SK-N-SH (cell line): ENCODE measurements at regions not wholly inside any gene's neighbourhood (a gene's known extent, or its start where the extent isn't known, plus 50 kb on each side); places are given as distances from the start of the nearest gene placed in this dataset.

Source experiments
- CTCF ChIA-PET: fragments of 300-600, 350-600 bp; formaldehyde crosslinking; extraction: SDS; loops from one replicate; lab custom pipeline; 2021; lab: Yijun Ruan, JAX
- POLR2A ChIA-PET: fragments of 350-600 bp; sonication (Branson Sonifier 250); formaldehyde crosslinking; extraction: SDS; loops from one replicate; lab custom pipeline; 2020; ENCODE audit warnings: antibody characterized with exemption, inconsistent platforms; lab: Yijun Ruan, JAX
- DNase-seq: peaks from one replicate; pipeline ENCODE4 v3.0.0; 2012
- H2AFZ ChIP-seq: fragments of 200-600 bp; sonication (generic); 2 replicates; pipeline ENCODE4 v1.8.1; 2016; ENCODE audit warnings: antibody characterized with exemption, mild to moderate bottlenecking, low read depth
- H3F3A ChIP-seq: fragments of 200-600 bp; sonication (generic); replicated peaks from 2 replicates; pipeline ENCODE3; 2016; ENCODE audit warnings: antibody characterized with exemption, mild to moderate bottlenecking; ENCODE audit not compliant: insufficient read depth
- H3K27ac ChIP-seq, 2 experiments: fragments of 200-500 bp in 1 of 2; fragments of 200-600 bp in 1 of 2; sonication (Bioruptor generic) in 1 of 2; sonication (generic), shearing (Covaris generic) in 1 of 2; 2 replicates each; pipeline versions ENCODE4 v1.5.1 to v1.6.1; 2014 to 2016; ENCODE audit warnings: low read depth in 2 of 2, inconsistent platforms in 1 of 2, low read length in 1 of 2, mild to moderate bottlenecking in 1 of 2, mixed read lengths in 1 of 2
- H3K27me3 ChIP-seq: fragments of 200-600 bp; sonication (generic), shearing (Covaris generic); 2 replicates; pipeline ENCODE4 v1.6.1; 2016; ENCODE audit warnings: mixed run types; ENCODE audit not compliant: insufficient read depth
- H3K36me3 ChIP-seq, 2 experiments: fragments of 200-500 bp in 1 of 2; fragments of 200-600 bp in 1 of 2; sonication (Bioruptor generic) in 1 of 2; sonication (generic) in 1 of 2; replicated peaks in 1 of 2; 2 replicates each; pipeline versions ENCODE3 to v1.5.1; 2014 to 2016; ENCODE audit warnings: low read length in 1 of 2, mild to moderate bottlenecking in 1 of 2; ENCODE audit not compliant: insufficient read depth in 2 of 2, control insufficient read depth in 1 of 2
- H3K4me1 ChIP-seq, 2 experiments: fragments of 200-500 bp in 1 of 2; fragments of 200-600 bp in 1 of 2; sonication (Bioruptor generic) in 1 of 2; sonication (generic), shearing (Covaris generic) in 1 of 2; 2 replicates each; pipeline versions ENCODE4 v1.5.1 to v1.6.1; 2014 to 2016; ENCODE audit warnings: low read depth in 1 of 2, low read length in 1 of 2, mixed run types in 1 of 2; ENCODE audit not compliant: insufficient read depth in 2 of 2, control insufficient read depth in 1 of 2
- H3K4me2 ChIP-seq: fragments of 200-600 bp; sonication (generic), shearing (Covaris generic); 2 replicates; pipeline ENCODE4 v1.6.1; 2017; ENCODE audit warnings: mixed run types
- H3K4me3 ChIP-seq, 2 experiments: fragments of 200-500 bp in 1 of 2; fragments of 200-600 bp in 1 of 2; sonication (Bioruptor generic) in 1 of 2; sonication (generic), shearing (Covaris generic) in 1 of 2; 2 replicates each; pipeline versions ENCODE4 v1.5.1 to v1.8.1; 2014 to 2016; ENCODE audit warnings: low read depth in 2 of 2, inconsistent platforms in 1 of 2, low read length in 1 of 2, mild to moderate bottlenecking in 1 of 2, mixed read lengths in 1 of 2, moderate library complexity in 1 of 2
- H3K79me2 ChIP-seq: fragments of 200-600 bp; sonication (generic); 2 replicates; pipeline ENCODE4 v1.8.1; 2017; ENCODE audit warnings: mild to moderate bottlenecking; ENCODE audit not compliant: insufficient read depth
- H3K9ac ChIP-seq: fragments of 200-600 bp; sonication (generic); 2 replicates; pipeline ENCODE4 v1.6.1; 2017; ENCODE audit warnings: mixed run types
- H3K9me2 ChIP-seq: fragments of 200-600 bp; sonication (generic); 2 replicates; pipeline ENCODE4 v1.6.1; 2017; ENCODE audit warnings: mixed run types
- H3K9me3 ChIP-seq: fragments of 200-600 bp; sonication (generic); 2 replicates; pipeline ENCODE4 v1.6.1; 2017; ENCODE audit warnings: mixed run types, mild to moderate bottlenecking, moderate library complexity
- H4K20me1 ChIP-seq: fragments of 200-600 bp; sonication (generic); 2 replicates; pipeline ENCODE4 v1.6.1; 2017; ENCODE audit warnings: mild to moderate bottlenecking, mixed run types; ENCODE audit not compliant: insufficient read depth
- CTCF ChIP-seq: fragments of 200-600 bp; sonication (generic); IDR thresholded peaks from 2 replicates; pipeline ENCODE4 v1.6.1; 2017; ENCODE audit warnings: antibody characterized with exemption, mild to moderate bottlenecking, moderate library complexity
- ELF1 ChIP-seq: IDR thresholded peaks from 2 replicates; pipeline ENCODE4 v1.4.0; 2012
- FOSL2 ChIP-seq: IDR thresholded peaks from 2 replicates; pipeline ENCODE4 v1.4.0; 2012; ENCODE audit warnings: low read depth, mild to moderate bottlenecking, moderate library complexity, borderline replicate concordance
- FOXM1 ChIP-seq: IDR thresholded peaks from 2 replicates; pipeline ENCODE4 v1.4.0; 2012; ENCODE audit warnings: low read depth, mild to moderate bottlenecking
- GABPA ChIP-seq: IDR thresholded peaks from 2 replicates; pipeline ENCODE4 v1.4.0; 2012; ENCODE audit warnings: low read depth, mild to moderate bottlenecking
- GATA2 ChIP-seq: sonication (generic); formaldehyde crosslinking; IDR thresholded peaks from 2 replicates; pipeline ENCODE4 v1.5.0; 2020; ENCODE audit warnings: mild to moderate bottlenecking, missing genetic modification reagents
- IRF3 ChIP-seq: fragments of 150-350 bp; IDR thresholded peaks from 2 replicates; pipeline ENCODE4 v1.6.1; 2016; ENCODE audit warnings: mild to moderate bottlenecking, low read depth, low read length
- MAX ChIP-seq: IDR thresholded peaks from 2 replicates; pipeline ENCODE4 v1.4.0; 2012; ENCODE audit warnings: low read depth
- MXI1 ChIP-seq: IDR thresholded peaks from 2 replicates; pipeline ENCODE4 v1.6.1; 2012; ENCODE audit warnings: mild to moderate bottlenecking, low read depth, low read length, improper control_type of control experiment
- NFIC ChIP-seq: IDR thresholded peaks from 2 replicates; pipeline ENCODE4 v1.4.0; 2012; ENCODE audit warnings: borderline replicate concordance
- PBX3 ChIP-seq: IDR thresholded peaks from 2 replicates; pipeline ENCODE4; 2012
- POLR2AphosphoS5 ChIP-seq: IDR thresholded peaks from 2 replicates; pipeline ENCODE4 v1.6.1; 2012; ENCODE audit warnings: low read depth, low read length
- RAD21 ChIP-seq: IDR thresholded peaks from 2 replicates; pipeline ENCODE4 v1.6.1; 2012; ENCODE audit warnings: mild to moderate bottlenecking, low read length
- RFX5 ChIP-seq: IDR thresholded peaks from 2 replicates; pipeline ENCODE4 v1.6.1; 2012; ENCODE audit warnings: mild to moderate bottlenecking, improper control_type of control experiment, low read length
- RXRA ChIP-seq: IDR thresholded peaks from 2 replicates; pipeline ENCODE4 v1.4.0; 2012; ENCODE audit warnings: low read depth, mild to moderate bottlenecking, borderline replicate concordance
- SIN3A ChIP-seq: IDR thresholded peaks from 2 replicates; pipeline ENCODE4 v1.6.1; 2012; ENCODE audit warnings: low read depth, mild to moderate bottlenecking, low read length, moderate library complexity, borderline replicate concordance
- SMC3 ChIP-seq: IDR thresholded peaks from 2 replicates; pipeline ENCODE4 v1.6.1; 2012; ENCODE audit warnings: low read depth, low read length, improper control_type of control experiment
- TAF1 ChIP-seq: IDR thresholded peaks from 2 replicates; pipeline ENCODE4 v1.6.1; 2012; ENCODE audit warnings: low read depth, mild to moderate bottlenecking, low read length, moderate library complexity, borderline replicate concordance
- TCF12 ChIP-seq: IDR thresholded peaks from 2 replicates; pipeline ENCODE4 v1.4.0; 2012
- ZBTB33 ChIP-seq: IDR thresholded peaks from 2 replicates; pipeline ENCODE4 v1.4.0; 2012; ENCODE audit warnings: low read depth, borderline replicate concordance
- WGBS: methylation state at CpG from one replicate; pipeline ENCODE4 v1.1.6; 2017; ENCODE audit warnings: low lambda C conversion rate; 5-methylcytosine and 5-hydroxymethylcytosine counted together

- Histone ChIP-seq H3K27ac (no peak overlapping the region), H3K79me2 (no peaks in the 10 kb centered on the region), H3K9me3 (no peaks in the 10 kb centered on the region), H2AFZ (no peak overlapping the region), H3K4me2 (no peak overlapping the region), H3K9me2 (no peaks in the 10 kb centered on the region), H4K20me1 (no peaks in the 10 kb centered on the region), H3K4me1 (no peaks in the 10 kb centered on the region), H3K27me3 (no peaks in the 10 kb centered on the region; the same call in 1 of the 2 replicates), H3K9ac (no peak overlapping the region), H3F3A (no peaks in the 10 kb centered on the region), H3K4me3 (no peak overlapping the region), H3K36me3 (no peaks in the 10 kb centered on the region)
- 6% methylated on average over 4 of the region's 5 CpGs for WGBS
- ChIA-PET CTCF (no interaction called here), POLR2A (no interaction called here)
- TF ChIP-seq IRF3: no peak
- no peak for TF ChIP-seq SMC3
- no peak for TF ChIP-seq SIN3A
- no peak for TF ChIP-seq MAX
- no peak for TF ChIP-seq ELF1
- TF ChIP-seq POLR2AphosphoS5: no peak
- no peak for TF ChIP-seq RXRA
- TF ChIP-seq FOXM1: no peak
- no peak for TF ChIP-seq CTCF
- no peak for TF ChIP-seq RFX5
- no peak for TF ChIP-seq PBX3
- TF ChIP-seq GATA2 (CRISPR knock-in tag): no peak
- TF ChIP-seq TAF1: no peak
- no peak for TF ChIP-seq MXI1
- no peak for TF ChIP-seq GABPA
- no peak for TF ChIP-seq FOSL2
- no peak for TF ChIP-seq ZBTB33
- no peak for TF ChIP-seq RAD21
- no peak for TF ChIP-seq TCF12
- TF ChIP-seq NFIC: no peak
- no peak for DNase-seq
Observed at GRCh38 chr20:20763650-20764049, 51.2 kb upstream of the RALGAPA2 start.
